HEK293 (cell line): ENCODE measurements at regions not wholly inside any gene's neighbourhood (a gene's known extent, or its start where the extent isn't known, plus 50 kb on each side); places are given as distances from the start of the nearest gene placed in this dataset.

Experiments
- CTCF ChIA-PET: fragments of 350-600 bp; formaldehyde crosslinking; extraction: SDS; loops from one replicate; lab custom pipeline; 2021; ENCODE audit warnings: antibody characterized with exemption; lab: Yijun Ruan, JAX
- POLR2A ChIA-PET: fragments of 300-600 bp; formaldehyde crosslinking; extraction: SDS; loops from one replicate; lab custom pipeline; 2020; ENCODE audit warnings: antibody characterized with exemption, inconsistent platforms; lab: Yijun Ruan, JAX
- H3K27ac ChIP-seq: fragments of 200-500 bp; sonication (Bioruptor generic); 2 replicates; pipeline ENCODE4 v1.5.1; 2014; ENCODE audit warnings: low read depth, low read length, control low read depth, inconsistent platforms; ENCODE audit errors: extremely low read depth
- H3K36me3 ChIP-seq, 2 experiments: fragments of 200-500 bp in 1 of 2; sonication (Bioruptor generic) in 1 of 2; 1 replicate in 1 of 2; 2 replicates in 1 of 2; pipeline ENCODE4 v1.5.1; 2014 to 2017; ENCODE audit warnings: inconsistent platforms in 2 of 2, low read length in 2 of 2; ENCODE audit not compliant: control insufficient read depth in 2 of 2, insufficient read depth in 1 of 2
- H3K4me1 ChIP-seq: fragments of 200-500 bp; sonication (Bioruptor generic); 2 replicates; pipeline ENCODE4 v1.5.1; 2014; ENCODE audit warnings: mild to moderate bottlenecking, low read length, inconsistent platforms; ENCODE audit not compliant: control insufficient read depth, insufficient read depth
- H3K4me3 ChIP-seq: 2 replicates; pipeline ENCODE4 v1.5.1; 2011; ENCODE audit warnings: low read depth, mild to moderate bottlenecking, control low read depth, low read length, moderate library complexity
- H3K9me3 ChIP-seq: fragments of 200-500 bp; sonication (Bioruptor generic); 2 replicates; pipeline ENCODE4 v1.5.1; 2014; ENCODE audit warnings: low read depth, low read length, inconsistent platforms; ENCODE audit not compliant: control insufficient read depth, insufficient read depth
- GFI1B ChIP-seq: fragments of 450-650 bp; formaldehyde crosslinking; IDR thresholded peaks from 2 replicates; pipeline ENCODE4 v1.5.1; 2016; ENCODE audit warnings: missing biosample characterization, missing genetic modification characterization
- HOXA7 ChIP-seq: sonication (generic); formaldehyde crosslinking; IDR thresholded peaks from 2 replicates; pipeline ENCODE4 v1.8.1; 2022; ENCODE audit warnings: missing genetic modification reagents, borderline replicate concordance
- KLF16 ChIP-seq: fragments of 450-650 bp; formaldehyde crosslinking; IDR thresholded peaks from 2 replicates; pipeline ENCODE4 v1.5.1; 2017; ENCODE audit warnings: missing biosample characterization, missing genetic modification characterization
- SP7 ChIP-seq: fragments of 450-650 bp; formaldehyde crosslinking; IDR thresholded peaks from 2 replicates; pipeline ENCODE4 v1.5.1; 2016; ENCODE audit warnings: missing biosample characterization, missing genetic modification characterization
- ZBTB11 ChIP-seq: fragments of 450-650 bp; formaldehyde crosslinking; conservative IDR thresholded peaks from 2 replicates; pipeline ENCODE4 v1.5.1; 2016; ENCODE audit warnings: low read depth, missing biosample characterization, missing genetic modification characterization
- ZBTB17 ChIP-seq: fragments of 450-650 bp; formaldehyde crosslinking; IDR thresholded peaks from 2 replicates; pipeline ENCODE4 v1.5.1; 2016; ENCODE audit warnings: missing biosample characterization, missing genetic modification characterization
- ZNF112 ChIP-seq: fragments of 450-650 bp; formaldehyde crosslinking; IDR thresholded peaks from 2 replicates; pipeline ENCODE4 v1.5.0; 2017; ENCODE audit warnings: missing biosample characterization, missing genetic modification characterization
- ZNF341 ChIP-seq: fragments of 450-650 bp; formaldehyde crosslinking; IDR thresholded peaks from 2 replicates; pipeline ENCODE4; 2016; ENCODE audit warnings: low read depth, missing biosample characterization, missing genetic modification characterization
- ZNF366 ChIP-seq: fragments of 450-650 bp; formaldehyde crosslinking; conservative IDR thresholded peaks from 2 replicates; pipeline ENCODE4 v1.5.1; 2016; ENCODE audit warnings: missing biosample characterization, missing genetic modification characterization
- ZNF530 ChIP-seq: fragments of 450-650 bp; formaldehyde crosslinking; IDR thresholded peaks from 2 replicates; pipeline ENCODE4 v1.5.1; 2016; ENCODE audit warnings: low read depth, missing biosample characterization, missing genetic modification characterization
- ZNF660 ChIP-seq: fragments of 450-650 bp; IDR thresholded peaks from 2 replicates; pipeline ENCODE4 v1.5.1; 2018; ENCODE audit warnings: missing biosample characterization, mild to moderate bottlenecking, missing genetic modification characterization
- ZNF670 ChIP-seq: fragments of 450-650 bp; formaldehyde crosslinking; IDR thresholded peaks from 2 replicates; pipeline ENCODE4 v1.5.1; 2016; ENCODE audit warnings: missing biosample characterization, missing genetic modification characterization, low read depth
- ZNF768 ChIP-seq: fragments of 450-650 bp; formaldehyde crosslinking; IDR thresholded peaks from 2 replicates; pipeline ENCODE4 v1.5.1; 2018; ENCODE audit warnings: missing biosample characterization, mild to moderate bottlenecking, missing genetic modification characterization
- ZNF830 ChIP-seq: fragments of 450-650 bp; IDR thresholded peaks from 2 replicates; pipeline ENCODE4 v1.5.0; 2018; ENCODE audit warnings: missing biosample characterization, missing genetic modification characterization, low read depth, mild to moderate bottlenecking, moderate library complexity
- ZSCAN16 ChIP-seq: fragments of 450-650 bp; formaldehyde crosslinking; IDR thresholded peaks from 2 replicates; pipeline ENCODE4 v1.5.1; 2016; ENCODE audit warnings: missing biosample characterization, missing genetic modification characterization
- TF ChIP-seq, protein P1 (sequence below): fragments of 450-650 bp; formaldehyde crosslinking; IDR thresholded peaks from 2 replicates; pipeline ENCODE4 v1.5.1; 2016; ENCODE audit warnings: missing biosample characterization, missing genetic modification characterization
- TF ChIP-seq, protein P2 (sequence below): fragments of 450-650 bp; formaldehyde crosslinking; conservative IDR thresholded peaks from 2 replicates; pipeline ENCODE4 v1.5.1; 2016; ENCODE audit warnings: low read depth, missing biosample characterization, missing genetic modification characterization

- TF ChIP-seq ZBTB11 (tag by site-specific recombination) (no peak), ZNF660 (tag by site-specific recombination) (no peak), ZNF830 (tag by site-specific recombination) (no peak), ZBTB17 (no peak), ZNF341 (tag by site-specific recombination) (no peak), KLF16 (tag by site-specific recombination) (no peak), ZNF670 (tag by site-specific recombination) (no peak), HOXA7 (CRISPR knock-in tag) (no peak), GFI1B (no peak)
- TF ChIP-seq, protein P1, sequence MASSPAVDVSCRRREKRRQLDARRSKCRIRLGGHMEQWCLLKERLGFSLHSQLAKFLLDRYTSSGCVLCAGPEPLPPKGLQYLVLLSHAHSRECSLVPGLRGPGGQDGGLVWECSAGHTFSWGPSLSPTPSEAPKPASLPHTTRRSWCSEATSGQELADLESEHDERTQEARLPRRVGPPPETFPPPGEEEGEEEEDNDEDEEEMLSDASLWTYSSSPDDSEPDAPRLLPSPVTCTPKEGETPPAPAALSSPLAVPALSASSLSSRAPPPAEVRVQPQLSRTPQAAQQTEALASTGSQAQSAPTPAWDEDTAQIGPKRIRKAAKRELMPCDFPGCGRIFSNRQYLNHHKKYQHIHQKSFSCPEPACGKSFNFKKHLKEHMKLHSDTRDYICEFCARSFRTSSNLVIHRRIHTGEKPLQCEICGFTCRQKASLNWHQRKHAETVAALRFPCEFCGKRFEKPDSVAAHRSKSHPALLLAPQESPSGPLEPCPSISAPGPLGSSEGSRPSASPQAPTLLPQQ (tag by site-specific recombination), result no peak
Measured at GRCh38 chr15:85956532-85957275, 123.0 kb upstream of the AGBL1 start (continued).

DNA sequence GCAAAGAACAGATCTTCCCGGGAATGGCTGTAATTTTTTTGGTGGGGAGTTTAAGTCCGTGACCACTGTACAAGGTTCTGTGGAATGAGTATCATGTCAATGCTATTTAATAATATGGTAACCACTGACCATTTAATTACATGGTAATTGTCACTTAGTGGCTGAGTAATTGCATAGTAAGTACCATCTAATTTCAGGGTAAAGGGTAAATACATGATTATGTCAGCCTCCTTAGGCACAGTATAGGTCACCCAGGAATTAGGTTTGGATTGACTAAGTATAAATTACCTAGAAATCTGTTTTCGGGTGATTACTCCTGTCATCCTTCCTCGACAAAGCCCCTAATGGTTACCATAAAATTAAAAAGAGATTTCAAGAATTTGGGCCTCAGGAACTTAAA lies 120.1 kb upstream of the AGBL1 start:
- Histone ChIP-seq H3K4me3 (no peak overlapping the region), H3K27ac (no peak overlapping the region), H3K4me1 (no peaks in the 10 kb centered on the region), H3K9me3 (no peaks in the 10 kb centered on the region), H3K36me3 (no peaks in the 10 kb centered on the region)
- CTCF ChIA-PET, result interaction anchor here (0.6 to 1.0 kb wide), 2 partner anchors 12 to 245 kb away, joined by 4 read pairs; no protein-coding TSS in a partner anchor
- no peak for TF ChIP-seq ZNF768 (tag by site-specific recombination)
- peak; percentile 98 for TF ChIP-seq SP7 (tag by site-specific recombination)
- POLR2A ChIA-PET, result no interaction called here

DNA sequence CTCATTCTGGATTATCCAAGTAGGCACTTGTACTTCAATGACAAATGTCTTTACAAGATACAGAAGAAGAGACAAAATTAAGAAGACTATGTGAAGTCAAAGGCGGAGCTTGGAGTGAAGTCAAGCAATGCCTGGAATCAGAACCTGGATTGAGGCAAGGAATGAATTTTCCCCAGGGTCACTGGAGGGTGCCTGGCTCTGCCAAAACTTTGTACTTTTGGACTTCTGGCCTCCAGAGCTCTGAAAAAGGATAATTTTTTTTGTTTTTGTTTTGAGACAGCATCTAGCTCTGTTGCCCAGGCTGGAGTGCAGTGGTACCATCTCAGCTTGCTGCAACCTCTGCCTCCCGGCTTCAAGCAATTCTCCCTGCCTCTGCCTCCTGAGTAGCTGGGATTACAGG lies 119.3 kb upstream of the AGBL1 start:
- Histone ChIP-seq H3K36me3 (no peaks in the 10 kb centered on the region), H3K9me3 (no peaks in the 10 kb centered on the region), H3K4me1 (no peaks in the 10 kb centered on the region), H3K27ac (no peak overlapping the region), H3K4me3 (no peak overlapping the region)
- POLR2A ChIA-PET, result no interaction called here
- CTCF ChIA-PET, result interaction anchor here (0.6 to 1.0 kb wide), 3 partner anchors 13 to 244 kb away, joined by 3 to 4 read pairs (median 4); no protein-coding TSS in a partner anchor
- TF ChIP-seq ZNF768 (tag by site-specific recombination) (no peak), ZNF112 (tag by site-specific recombination) (no peak), ZSCAN16 (tag by site-specific recombination) (no peak), ZNF366 (no peak), ZNF530 (no peak), ZBTB11 (tag by site-specific recombination) (no peak)
- TF ChIP-seq, protein P2, sequence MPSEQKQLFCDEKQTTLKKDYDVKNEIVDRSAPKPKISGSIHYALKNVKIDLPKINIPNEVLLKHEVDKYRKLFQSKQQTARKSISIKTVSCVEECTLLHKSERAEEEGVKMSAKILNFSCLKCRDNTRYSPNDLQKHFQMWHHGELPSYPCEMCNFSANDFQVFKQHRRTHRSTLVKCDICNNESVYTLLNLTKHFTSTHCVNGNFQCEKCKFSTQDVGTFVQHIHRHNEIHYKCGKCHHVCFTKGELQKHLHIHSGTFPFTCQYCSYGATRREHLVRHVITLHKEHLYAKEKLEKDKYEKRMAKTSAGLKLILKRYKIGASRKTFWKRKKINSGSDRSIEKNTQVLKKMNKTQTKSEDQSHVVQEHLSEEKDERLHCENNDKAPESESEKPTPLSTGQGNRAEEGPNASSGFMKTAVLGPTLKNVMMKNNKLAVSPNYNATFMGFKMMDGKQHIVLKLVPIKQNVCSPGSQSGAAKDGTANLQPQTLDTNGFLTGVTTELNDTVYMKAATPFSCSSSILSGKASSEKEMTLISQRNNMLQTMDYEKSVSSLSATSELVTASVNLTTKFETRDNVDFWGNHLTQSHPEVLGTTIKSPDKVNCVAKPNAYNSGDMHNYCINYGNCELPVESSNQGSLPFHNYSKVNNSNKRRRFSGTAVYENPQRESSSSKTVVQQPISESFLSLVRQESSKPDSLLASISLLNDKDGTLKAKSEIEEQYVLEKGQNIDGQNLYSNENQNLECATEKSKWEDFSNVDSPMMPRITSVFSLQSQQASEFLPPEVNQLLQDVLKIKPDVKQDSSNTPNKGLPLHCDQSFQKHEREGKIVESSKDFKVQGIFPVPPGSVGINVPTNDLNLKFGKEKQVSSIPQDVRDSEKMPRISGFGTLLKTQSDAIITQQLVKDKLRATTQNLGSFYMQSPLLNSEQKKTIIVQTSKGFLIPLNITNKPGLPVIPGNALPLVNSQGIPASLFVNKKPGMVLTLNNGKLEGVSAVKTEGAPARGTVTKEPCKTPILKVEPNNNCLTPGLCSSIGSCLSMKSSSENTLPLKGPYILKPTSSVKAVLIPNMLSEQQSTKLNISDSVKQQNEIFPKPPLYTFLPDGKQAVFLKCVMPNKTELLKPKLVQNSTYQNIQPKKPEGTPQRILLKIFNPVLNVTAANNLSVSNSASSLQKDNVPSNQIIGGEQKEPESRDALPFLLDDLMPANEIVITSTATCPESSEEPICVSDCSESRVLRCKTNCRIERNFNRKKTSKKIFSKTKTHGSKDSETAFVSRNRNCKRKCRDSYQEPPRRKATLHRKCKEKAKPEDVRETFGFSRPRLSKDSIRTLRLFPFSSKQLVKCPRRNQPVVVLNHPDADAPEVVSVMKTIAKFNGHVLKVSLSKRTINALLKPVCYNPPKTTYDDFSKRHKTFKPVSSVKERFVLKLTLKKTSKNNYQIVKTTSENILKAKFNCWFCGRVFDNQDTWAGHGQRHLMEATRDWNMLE, result no peak
